GM21423 (cell line): ENCODE measurements at regions not wholly inside any gene's neighbourhood (a gene's known extent, or its start where the extent isn't known, plus 50 kb on each side); places are given as distances from the start of the nearest gene placed in this dataset.
"Not testable (repeated sequence)": the region's sequence is repeated elsewhere in the genome, so short reads cannot be mapped to it uniquely, and the experiment has no call there.

Experiments used
- ATAC-seq: cut with Tn5 transposase; IDR thresholded peaks from one replicate; pipeline ENCODE4 v1.9.1; 2021; ENCODE audit warnings: mild to moderate bottlenecking, moderate library complexity; ENCODE audit not compliant: unreplicated experiment

- no peak for ATAC-seq
Observed at GRCh38 chr12:74328623-74329022, 209.0 kb upstream of the ATXN7L3B start.

GRCh38 chr12:74334780-74335179 lies 202.9 kb upstream of the ATXN7L3B start:
- ATAC-seq = no peak

- no peak for ATAC-seq
Observed at GRCh38 chr12:74337951-74338350, 199.7 kb upstream of the ATXN7L3B start.

- no peak for ATAC-seq
Observed at GRCh38 chr12:74339211-74339610, 198.4 kb upstream of the ATXN7L3B start.

- ATAC-seq = no peak
Observed at GRCh38 chr12:74349925-74350324, 187.7 kb upstream of the ATXN7L3B start.

GRCh38 chr12:74365178-74365964 lies 172.3 kb upstream of the ATXN7L3B start:
- peak; percentile 75 for ATAC-seq

GRCh38 chr12:74370608-74371216 lies 166.9 kb upstream of the ATXN7L3B start:
- no peak for ATAC-seq

GRCh38 chr12:74379114-74379513 lies 158.5 kb upstream of the ATXN7L3B start:
- no peak for ATAC-seq

GRCh38 chr12:74381958-74382357 lies 155.7 kb upstream of the ATXN7L3B start:
- ATAC-seq = no peak

- no peak for ATAC-seq
Observed at GRCh38 chr12:74382983-74383382, 154.7 kb upstream of the ATXN7L3B start.

GRCh38 chr12:74391283-74391682 lies 146.4 kb upstream of the ATXN7L3B start:
- no peak for ATAC-seq

GRCh38 chr12:74393272-74393671 lies 144.4 kb upstream of the ATXN7L3B start:
- ATAC-seq = no peak

GRCh38 chr12:74394647-74395046 lies 143.0 kb upstream of the ATXN7L3B start:
- no peak for ATAC-seq

- ATAC-seq = no peak
Observed at GRCh38 chr12:74401035-74401434, 136.6 kb upstream of the ATXN7L3B start.

GRCh38 chr12:74401966-74402365 lies 135.7 kb upstream of the ATXN7L3B start:
- no peak for ATAC-seq

- ATAC-seq = not testable (repeated sequence)
Observed at GRCh38 chr12:74403221-74403470, 134.5 kb upstream of the ATXN7L3B start.

GRCh38 chr12:74408601-74409166 lies 129.0 kb upstream of the ATXN7L3B start:
- no peak for ATAC-seq

- no peak for ATAC-seq
Observed at GRCh38 chr12:74412606-74413230, 124.9 kb upstream of the ATXN7L3B start.

GRCh38 chr12:74415633-74416032 lies 122.0 kb upstream of the ATXN7L3B start:
- peak; percentile 67 for ATAC-seq

- no peak for ATAC-seq
Observed at GRCh38 chr12:74418573-74418972, 119.1 kb upstream of the ATXN7L3B start.

- ATAC-seq = no peak
Observed at GRCh38 chr12:74424778-74425177, 112.9 kb upstream of the ATXN7L3B start.

- ATAC-seq = no peak
Observed at GRCh38 chr12:74426091-74426490, 111.5 kb upstream of the ATXN7L3B start.
